Adrenal gland (tissue), 5 donors: ENCODE measurements at regions not wholly inside any gene's neighbourhood (a gene's known extent, or its start where the extent isn't known, plus 50 kb on each side); places are given as distances from the start of the nearest gene placed in this dataset.

ENCODE experiments used
- CTCF ChIP-seq, 6 experiments: fragments of 450-650 bp in 4 of 6; fragments of 200-600 bp in 2 of 6; sonication (generic) in 1 of 6; IDR thresholded peaks; 1 replicate in 5 of 6; 2 replicates in 1 of 6; pipeline versions ENCODE4 v1.5.1 to v1.8.0; 2016 to 2021; ENCODE audit warnings: antibody characterized with exemption in 6 of 6, mild to moderate bottlenecking in 2 of 6, moderate library complexity in 1 of 6
- POLR2A ChIP-seq, 2 donors: fragments of 450-650 bp; IDR thresholded peaks; one replicate each; pipeline ENCODE4 v1.6.1; 2017; ENCODE audit warnings: antibody characterized with exemption in 2 of 2, mild to moderate bottlenecking in 2 of 2, moderate library complexity in 1 of 2
- donor health status: DM: no; HTN: no; CAD: no.

DNA sequence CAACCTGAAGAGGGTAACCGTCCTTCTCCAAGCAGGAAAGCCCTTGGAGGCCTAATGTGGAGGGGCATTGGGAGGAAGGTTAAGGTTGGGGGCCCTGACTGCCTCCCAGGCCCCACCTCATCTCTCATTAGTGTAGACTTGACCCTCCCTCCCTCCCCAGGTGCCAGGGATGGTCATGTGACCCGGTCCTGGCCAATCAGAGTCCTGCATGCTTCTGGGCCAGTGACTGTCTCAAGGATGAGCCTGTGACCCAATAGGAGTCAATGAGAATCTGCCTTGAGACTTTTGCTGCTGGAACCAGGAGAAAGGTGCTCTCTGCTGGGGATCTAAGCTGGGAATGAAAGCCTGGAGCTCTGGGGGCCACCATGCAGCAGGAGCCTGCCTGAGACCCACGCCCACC lies 70.8 kb downstream of the NCOR2 start:
- TF ChIP-seq CTCF (IDR thresholded peaks at IDR 0.05) (no peak), POLR2A (IDR thresholded peaks at IDR 0.05) (no peak)
